HG03571 (cell line): ENCODE measurements at regions not wholly inside any gene's neighbourhood (a gene's known extent, or its start where the extent isn't known, plus 50 kb on each side); places are given as distances from the start of the nearest gene placed in this dataset.

ENCODE experiments used
- ATAC-seq: cut with Tn5 transposase; IDR thresholded peaks from one replicate; pipeline ENCODE4 v1.9.1; 2021; ENCODE audit not compliant: unreplicated experiment

GRCh38 chr2:204264621-204265140, 280.6 kb upstream of the PARD3B start:
- ATAC-seq, result no peak

DNA sequence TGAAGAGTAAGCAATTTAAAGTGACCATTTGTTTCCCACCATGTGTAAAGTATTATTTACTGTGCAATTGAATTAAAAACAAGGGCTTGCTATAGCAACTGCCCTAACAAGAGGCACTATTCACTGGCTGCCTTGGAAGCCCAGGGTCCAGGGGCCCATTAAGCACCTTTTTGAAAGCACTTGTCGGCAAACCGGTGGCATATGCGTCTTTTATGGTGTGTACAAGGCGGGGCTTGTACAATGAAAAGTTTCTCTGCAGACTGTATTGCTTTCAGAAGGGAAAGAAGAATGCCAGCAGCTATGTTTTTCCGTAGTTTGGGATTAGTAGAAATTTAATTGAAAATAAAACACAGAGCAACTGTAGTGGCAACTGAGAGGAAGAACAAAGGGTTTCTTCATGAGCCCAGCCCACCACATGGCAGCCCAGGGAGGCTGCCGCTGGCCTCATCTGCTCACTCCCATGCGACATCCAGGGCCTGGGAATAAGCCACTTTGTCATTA, 279.5 kb upstream of the PARD3B start:
- no peak for ATAC-seq

- no peak for ATAC-seq
Measured at GRCh38 chr2:204268458-204268857, 276.8 kb upstream of the PARD3B start.

GRCh38 chr2:204268971-204269370, 276.3 kb upstream of the PARD3B start:
- ATAC-seq, result no peak

DNA sequence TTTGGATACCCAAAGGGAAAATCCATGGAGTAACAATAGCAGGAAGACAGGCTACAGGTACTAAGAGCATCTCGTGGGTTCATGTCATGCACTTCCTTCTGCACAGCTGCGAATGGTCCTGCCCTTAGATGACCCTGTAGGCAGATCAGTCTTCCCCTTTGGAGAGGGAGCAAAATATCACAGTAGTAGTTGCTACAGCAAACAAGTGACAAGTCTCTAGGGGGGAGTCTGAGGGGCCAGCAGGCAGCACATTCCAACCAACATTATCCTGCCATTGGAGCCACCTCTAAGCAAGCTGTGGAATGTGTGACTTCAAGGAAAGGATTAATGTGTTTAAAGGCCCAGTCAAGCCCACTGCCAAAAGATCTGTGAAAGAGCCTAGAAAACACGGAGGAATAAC, 273.2 kb upstream of the PARD3B start:
- no peak for ATAC-seq

GRCh38 chr2:204272610-204273287, 272.5 kb upstream of the PARD3B start:
- no peak for ATAC-seq

DNA sequence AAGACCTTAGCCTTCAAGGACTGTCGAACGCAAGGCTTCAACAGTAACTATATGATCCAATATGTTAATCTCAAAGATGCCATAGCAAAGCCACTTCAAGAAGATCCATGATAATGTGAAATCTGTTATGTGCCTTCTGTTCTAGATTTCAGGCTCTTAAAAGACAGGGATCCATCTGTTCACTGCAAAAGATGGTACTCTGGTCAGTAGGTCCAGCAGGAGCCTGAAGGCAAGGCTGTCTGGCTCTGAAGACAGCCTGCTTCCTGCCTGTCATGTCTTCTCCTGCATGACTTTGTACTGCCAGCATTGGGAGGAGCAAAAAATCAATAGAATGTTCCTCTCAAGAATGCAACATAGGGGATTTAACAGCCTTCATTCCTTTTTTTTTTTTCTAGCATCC, 270.8 kb upstream of the PARD3B start:
- no peak for ATAC-seq

DNA sequence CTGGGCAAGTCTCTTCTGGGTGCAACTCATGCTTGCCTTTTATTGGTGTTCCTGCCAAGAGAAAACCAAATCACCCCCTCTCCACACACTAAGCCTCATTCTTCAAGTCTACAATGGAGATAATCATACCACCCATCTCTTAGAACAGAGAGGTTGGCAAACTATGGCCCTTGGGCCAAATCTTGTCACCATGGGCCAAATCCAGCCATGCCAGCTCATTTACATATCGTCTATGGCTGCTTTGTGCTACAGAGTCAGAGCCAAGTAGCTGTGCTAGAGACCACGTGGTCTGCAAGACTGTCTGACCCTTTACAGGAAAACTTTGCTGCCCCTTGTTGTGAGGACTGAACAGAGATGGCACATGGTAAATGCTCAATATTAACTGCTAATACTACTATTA, 270.3 kb upstream of the PARD3B start:
- no peak for ATAC-seq

DNA sequence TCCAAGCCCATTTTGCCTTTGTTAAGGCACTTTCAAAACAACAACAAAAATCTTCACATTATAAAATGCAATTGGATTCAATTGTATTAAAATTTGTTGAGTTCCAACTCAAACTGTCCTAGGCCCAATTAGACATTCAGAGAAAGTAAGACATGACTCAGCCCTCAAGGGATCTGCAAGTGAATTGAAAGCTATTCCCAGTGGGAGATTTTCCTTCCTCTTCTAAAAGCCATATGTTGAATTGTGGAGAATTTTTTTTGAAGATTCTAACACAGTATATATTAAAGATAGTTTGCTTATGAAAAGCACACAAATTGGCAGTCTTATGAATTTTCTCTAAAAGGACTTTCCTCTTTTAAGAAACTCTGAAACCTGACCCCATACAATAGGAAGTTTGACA, 268.0 kb upstream of the PARD3B start:
- no peak for ATAC-seq

DNA sequence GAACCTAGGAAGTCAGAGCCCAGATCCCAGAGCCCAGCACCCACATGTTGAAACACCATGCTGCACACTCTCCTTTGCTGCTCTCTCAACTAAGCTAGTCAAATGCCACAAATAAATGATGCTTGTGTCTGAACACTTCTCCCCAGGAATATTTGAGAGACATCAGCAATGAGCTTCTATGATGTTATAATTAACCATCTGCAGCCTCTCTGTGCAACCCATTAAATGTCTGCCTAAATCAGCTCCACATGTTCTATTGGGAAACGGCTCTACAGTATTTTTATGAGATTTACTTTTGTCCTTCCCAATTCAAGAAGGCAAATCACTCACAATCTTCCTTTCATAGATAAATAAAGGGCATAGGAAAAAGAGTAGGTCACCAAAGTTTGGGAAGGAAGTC, 266.8 kb upstream of the PARD3B start:
- ATAC-seq, result no peak

GRCh38 chr2:204279819-204280218, 265.5 kb upstream of the PARD3B start:
- no peak for ATAC-seq

DNA sequence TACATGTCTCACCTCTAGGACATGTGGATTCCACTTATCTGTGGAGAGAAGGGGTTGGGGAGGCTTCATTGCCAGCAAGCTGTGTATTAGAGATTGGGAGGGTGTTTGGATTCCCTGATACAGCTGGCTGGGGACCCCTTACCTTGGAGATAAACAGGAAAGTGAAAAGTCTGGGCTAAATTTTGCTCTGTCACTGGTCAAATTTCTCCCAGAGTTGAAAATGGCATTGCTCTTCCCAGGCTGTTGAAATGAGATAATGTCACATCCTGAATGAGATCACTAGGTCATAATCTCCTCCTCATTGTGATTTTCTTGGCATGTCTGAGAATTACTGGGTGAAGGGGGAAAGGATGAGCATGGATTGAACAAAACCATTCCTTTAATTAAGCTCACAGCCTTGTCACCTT, 265.0 kb upstream of the PARD3B start:
- no peak for ATAC-seq

GRCh38 chr2:204282081-204282480, 263.2 kb upstream of the PARD3B start:
- ATAC-seq, result no peak

GRCh38 chr2:204282525-204282924, 262.8 kb upstream of the PARD3B start:
- ATAC-seq, result no peak

GRCh38 chr2:204289066-204289465, 256.2 kb upstream of the PARD3B start:
- no peak for ATAC-seq

- no peak for ATAC-seq
Measured at GRCh38 chr2:204292439-204292838, 252.8 kb upstream of the PARD3B start.

DNA sequence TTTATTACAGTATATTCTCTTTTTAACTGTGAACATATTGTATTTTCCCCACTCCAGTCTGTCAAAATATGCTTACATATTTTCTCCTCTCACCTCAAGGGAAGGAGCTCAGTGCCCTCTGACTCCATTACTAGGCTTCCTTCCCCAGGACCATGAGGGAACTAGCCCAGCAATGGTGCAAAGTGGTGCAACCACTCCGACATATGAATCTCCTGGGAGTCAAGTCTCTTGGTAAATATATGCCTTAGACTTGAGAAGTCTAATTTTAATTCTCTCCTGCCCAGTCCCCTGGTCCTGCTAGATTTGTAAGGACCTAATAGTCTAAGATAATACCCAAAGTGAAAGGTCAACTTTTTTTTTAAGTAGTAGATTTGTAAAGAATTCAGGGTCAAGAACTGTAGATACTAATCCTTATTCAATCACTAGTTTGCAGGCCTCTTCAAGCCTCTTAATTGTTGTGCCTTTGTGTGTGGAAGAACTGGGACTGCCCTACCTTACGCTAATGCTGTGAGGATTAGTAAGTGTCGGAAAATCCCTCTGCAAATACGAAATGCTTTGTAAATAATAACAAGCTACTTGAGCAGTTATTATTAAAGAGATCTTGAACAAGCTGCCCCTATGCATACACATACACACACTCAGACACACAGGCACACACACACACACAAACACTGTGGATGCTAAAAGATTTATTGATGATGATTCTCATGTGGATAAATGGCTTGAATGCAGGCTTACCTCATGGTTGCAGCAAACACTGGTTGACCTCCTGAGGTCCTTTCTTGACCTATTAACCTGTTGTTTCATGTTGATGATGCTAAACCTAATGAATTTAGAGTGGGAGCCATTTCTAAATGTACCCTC, 251.2 kb upstream of the PARD3B start:
- ATAC-seq, result no peak

- ATAC-seq, result no peak
Measured at GRCh38 chr2:204298404-204298803, 246.9 kb upstream of the PARD3B start.

GRCh38 chr2:204299766-204300165, 245.5 kb upstream of the PARD3B start:
- ATAC-seq, result no peak

DNA sequence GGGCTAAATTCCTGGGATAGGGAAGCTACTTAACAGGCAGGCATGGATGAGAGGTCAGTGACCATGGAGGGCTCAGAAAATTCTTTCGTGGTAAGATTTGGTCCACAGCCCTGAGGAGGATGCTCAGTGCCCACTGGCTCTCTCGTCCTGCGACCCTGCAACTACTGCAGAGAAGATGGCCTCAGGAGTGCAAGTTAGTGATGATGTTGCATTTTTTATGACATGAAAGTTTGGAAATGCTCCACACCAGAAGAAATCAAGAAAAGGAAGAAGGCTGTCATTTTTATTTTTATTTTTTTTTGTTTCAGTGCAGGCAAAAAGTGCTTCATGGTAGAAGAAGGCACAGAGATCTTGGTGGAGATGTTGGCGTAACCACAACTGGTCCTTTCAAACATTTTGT, 238.6 kb upstream of the PARD3B start:
- ATAC-seq, result no peak

- no peak for ATAC-seq
Measured at GRCh38 chr2:204312105-204312504, 233.2 kb upstream of the PARD3B start.

GRCh38 chr2:204313256-204313655, 232.0 kb upstream of the PARD3B start:
- ATAC-seq, result no peak
